ENCODE measurements at regions not wholly inside any gene's neighbourhood (a gene's known extent, or its start where the extent isn't known, plus 50 kb on each side); places are given as distances from the start of the nearest gene placed in this dataset.

GRCh38 chr1:101365186-101365585 lies 128.4 kb downstream of the S1PR1 start:
- TF ChIP-seq MAX (IDR thresholded peaks at IDR 0.05) = no peak
- no peak for TF ChIP-seq RAD21 (IDR thresholded peaks at IDR 0.05; ENCODE audit: low read depth)
- TF ChIP-seq EP300 (IDR thresholded peaks at IDR 0.05; ENCODE audit: borderline replicate concordance) = no peak
- no peak for TF ChIP-seq TCF12 (IDR thresholded peaks at IDR 0.05; ENCODE audit: low read depth)
- TF ChIP-seq CEBPB (IDR thresholded peaks at IDR 0.05) = no peak
- no peak for TF ChIP-seq TAF1 (IDR thresholded peaks at IDR 0.05; ENCODE audit: low read depth)
- TF ChIP-seq FOXM1 (IDR thresholded peaks at IDR 0.05; ENCODE audit: borderline replicate concordance, low read depth) = no peak
- no peak for TF ChIP-seq REST (IDR thresholded peaks at IDR 0.05; ENCODE audit: low read depth)
- TF ChIP-seq NFIC (IDR thresholded peaks at IDR 0.05) = no peak
- no peak for TF ChIP-seq TEAD4 (IDR thresholded peaks at IDR 0.05)
- no peak for TF ChIP-seq ZBTB7A (IDR thresholded peaks at IDR 0.05; ENCODE audit: low read depth)

Data from Ishikawa (cell line).